Stimulated activated CD4-positive, alpha-beta T cell treated with anti-CD3 and anti-CD28 coated beads, Interleukin-15, amount 100 ng/mL, for 48 hours (primary cell): ENCODE measurements at regions not wholly inside any gene's neighbourhood (a gene's known extent, or its start where the extent isn't known, plus 50 kb on each side); places are given as distances from the start of the nearest gene placed in this dataset.

Source experiments
- DNase-seq, 2 donors: peaks; one replicate each; pipeline ENCODE4 v3.0.0-alpha.2; 2020; ENCODE audit warnings: low read depth in 2 of 2

GRCh38 chr6:113560376-113560775 lies 296.8 kb upstream of the MARCKS start:
- DNase-seq = no peak

- no peak for DNase-seq
Observed at GRCh38 chr6:113560908-113561307, 296.2 kb upstream of the MARCKS start.

GRCh38 chr6:113562248-113562647 lies 294.9 kb upstream of the MARCKS start:
- no peak for DNase-seq

DNA sequence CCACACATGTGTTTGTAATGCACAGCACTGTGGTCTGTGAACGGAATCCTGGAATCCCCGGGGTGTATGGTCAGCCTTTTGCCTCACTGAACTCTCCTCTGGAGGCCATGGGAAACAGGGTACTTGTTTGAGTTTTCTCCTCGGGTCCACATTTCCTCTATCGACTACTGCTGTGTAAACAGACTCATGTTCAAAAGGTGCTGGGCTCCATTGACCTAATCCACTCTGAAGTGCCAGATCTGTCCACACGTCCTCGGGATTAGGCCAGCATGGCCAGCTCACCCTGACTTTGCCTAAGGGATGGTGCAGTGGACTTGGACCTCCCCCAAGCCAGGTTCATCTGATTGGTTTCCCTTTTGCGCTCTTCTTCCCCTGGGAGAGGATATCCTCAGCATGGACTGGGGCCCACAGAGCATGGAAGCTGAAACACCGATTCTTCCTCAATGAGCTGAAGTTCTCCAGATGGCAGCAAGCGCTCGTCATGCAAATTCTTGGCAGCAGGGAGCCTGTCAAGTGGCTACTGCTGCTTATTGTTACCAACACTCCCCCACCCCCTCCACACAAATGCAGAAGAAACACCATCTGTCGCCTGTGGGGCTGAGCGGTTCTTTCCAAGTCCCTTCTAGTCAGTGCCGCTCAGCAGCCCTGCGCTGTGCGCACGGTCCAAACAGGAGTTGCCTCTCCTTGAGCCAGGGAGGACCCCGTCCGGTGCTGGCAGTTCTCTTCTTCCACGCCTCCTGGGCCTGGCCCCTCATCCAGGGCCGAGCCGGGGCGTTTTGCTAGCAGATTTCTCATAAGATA lies 292.6 kb upstream of the MARCKS start:
- DNase-seq = no peak

DNA sequence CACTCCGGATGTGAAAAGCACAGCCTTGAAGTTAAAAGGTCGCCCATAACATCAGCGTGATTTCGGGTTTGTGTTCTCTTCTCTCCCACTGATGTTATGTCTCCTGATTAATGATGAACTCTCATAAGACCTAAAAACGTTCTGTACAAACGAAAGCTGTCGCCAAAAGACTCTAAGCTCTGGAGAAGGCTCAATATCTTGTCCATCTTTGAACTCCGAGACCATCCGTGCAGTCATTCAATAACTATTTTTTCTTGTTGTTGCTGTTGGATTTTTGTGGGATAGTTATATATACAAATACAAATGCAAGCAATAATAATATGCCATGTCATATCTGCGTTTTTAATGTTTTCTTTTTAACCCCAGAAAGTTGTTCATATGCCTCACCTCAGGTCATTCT lies 291.8 kb upstream of the MARCKS start:
- DNase-seq = no peak

DNA sequence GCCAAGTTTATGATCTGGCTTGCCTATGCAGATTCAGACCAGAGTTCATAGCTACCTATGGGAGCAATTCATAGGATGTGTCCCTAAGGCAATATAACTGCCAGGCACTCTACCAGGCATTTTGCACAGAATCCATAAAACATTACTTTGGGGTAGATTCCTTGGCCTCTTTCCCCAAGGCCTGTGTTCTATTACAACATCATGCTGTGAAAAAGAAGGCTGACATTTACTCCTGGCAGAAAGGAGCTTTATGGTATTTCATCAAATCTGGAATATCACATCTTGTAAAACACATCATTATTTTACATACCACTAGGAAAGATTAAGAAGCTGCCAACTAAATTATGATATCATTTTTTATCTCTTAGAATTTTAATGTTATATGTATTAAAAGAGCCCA lies 287.0 kb upstream of the MARCKS start:
- DNase-seq = no peak

DNA sequence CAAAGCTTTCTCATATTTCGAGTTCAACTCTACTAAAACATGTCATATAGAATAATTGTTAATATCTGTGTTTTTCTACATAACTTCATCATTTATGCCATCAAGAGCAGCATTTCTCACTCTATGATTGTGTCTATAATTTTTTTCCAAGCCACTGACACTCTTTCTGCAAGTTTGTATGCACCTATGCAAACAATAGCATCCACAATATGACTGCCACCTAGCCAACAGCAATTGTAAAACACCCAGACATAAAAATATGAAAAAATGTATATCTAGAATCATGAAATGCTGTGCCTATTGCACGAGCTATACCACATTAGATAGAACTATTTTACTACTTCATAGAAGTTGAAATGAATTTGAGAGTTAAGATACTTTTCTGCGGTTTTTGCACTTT lies 286.5 kb upstream of the MARCKS start:
- no peak for DNase-seq

GRCh38 chr6:113574147-113574546 lies 283.0 kb upstream of the MARCKS start:
- DNase-seq = no peak

DNA sequence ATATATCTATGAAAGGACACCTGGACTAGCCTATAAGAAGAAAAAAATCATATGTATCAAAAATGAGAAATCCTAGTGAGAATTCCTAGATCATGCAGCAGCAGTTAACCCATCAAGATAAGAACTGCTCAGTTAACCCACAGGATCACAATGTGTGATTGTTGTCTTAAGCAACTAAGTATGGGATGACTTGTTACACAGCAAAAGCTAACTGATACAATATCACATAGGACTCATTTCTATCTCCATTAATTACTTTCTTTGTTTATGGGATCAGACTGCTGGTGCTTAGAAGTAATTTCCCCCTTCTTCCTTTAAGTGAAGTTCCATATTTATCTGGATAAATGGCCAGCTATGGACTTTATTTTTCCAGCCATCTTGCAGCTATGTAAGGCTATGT lies 280.8 kb upstream of the MARCKS start:
- no peak for DNase-seq

GRCh38 chr6:113578691-113579090 lies 278.5 kb upstream of the MARCKS start:
- DNase-seq = no peak

DNA sequence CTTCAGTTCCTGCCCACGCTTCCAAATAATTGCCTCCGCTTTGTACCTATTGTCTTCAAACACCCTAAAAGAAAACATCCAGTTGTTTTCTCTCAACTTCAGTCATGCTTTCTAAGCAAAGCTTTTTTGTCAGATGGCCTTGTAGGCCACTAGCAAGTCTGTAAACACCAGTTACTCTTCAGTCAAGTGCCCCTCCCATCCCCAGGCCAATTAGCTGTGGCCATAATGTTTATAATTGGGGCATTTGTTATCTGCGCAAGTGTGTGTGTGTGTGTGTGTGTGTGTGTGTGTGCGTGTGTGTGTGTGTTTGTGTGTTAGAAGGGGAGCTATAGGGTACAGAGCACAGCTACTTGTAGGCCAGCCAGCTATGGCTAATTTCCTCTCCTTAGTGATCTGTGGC lies 272.4 kb upstream of the MARCKS start:
- no peak for DNase-seq

- DNase-seq = no peak
Observed at GRCh38 chr6:113585246-113585645, 271.9 kb upstream of the MARCKS start.

DNA sequence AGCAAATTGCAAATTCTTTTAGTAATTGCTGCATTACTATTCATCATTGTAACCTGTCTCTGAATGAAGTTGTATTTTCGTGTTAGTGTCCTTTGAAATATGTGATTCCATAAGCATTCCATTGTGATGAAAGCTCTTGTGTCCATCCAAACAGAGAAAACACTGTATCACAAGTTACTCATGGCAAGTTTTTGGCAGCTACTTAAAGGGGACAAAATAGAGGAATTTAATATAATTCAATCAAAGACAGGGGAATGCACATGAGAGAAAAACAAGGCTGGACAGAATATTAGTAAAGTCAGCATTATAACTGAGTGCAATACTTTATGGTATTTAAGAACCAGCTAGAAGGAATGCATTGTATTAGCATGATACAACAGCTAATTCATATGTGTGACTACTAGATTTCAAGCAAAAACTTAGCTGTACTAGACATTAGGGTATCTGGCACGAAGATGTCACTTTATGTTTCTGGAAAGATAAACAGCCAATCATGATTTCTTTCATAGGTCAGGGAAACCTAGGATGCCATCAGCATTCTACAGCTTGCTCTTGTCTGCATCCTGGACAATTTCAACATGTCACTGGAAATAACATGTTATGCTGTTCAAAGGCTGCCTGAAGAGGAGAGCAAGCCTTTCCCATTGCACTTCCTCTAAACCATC lies 270.6 kb upstream of the MARCKS start:
- no peak for DNase-seq

DNA sequence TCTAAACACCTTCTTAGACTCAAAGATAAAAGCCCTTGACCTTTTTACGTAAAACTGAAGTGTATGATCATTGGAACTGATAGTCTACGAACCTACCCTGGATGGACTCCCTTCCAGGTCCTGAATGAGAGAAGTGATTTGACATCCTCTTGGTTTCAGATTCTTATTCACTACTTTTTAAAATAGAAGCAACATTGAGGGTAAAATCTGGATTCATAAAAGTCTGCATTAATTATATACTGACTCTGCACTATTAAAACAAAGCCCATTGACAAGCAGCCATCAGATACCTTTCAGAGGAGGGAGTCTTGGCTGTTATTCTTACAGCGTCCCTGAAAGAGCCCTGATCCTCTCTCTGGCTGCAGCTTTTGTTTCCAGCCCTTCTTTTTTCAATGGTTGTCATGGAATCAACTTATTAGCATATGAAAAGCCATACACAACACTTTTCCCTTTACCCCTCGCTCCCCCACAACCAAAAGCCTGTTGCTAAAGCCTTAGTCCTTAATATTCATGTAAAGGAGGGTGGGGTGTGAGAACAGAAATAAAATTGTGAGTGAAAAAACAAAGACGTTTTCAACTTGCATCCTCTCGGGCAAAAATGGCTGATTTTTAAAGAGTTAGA lies 270.0 kb upstream of the MARCKS start:
- no peak for DNase-seq

DNA sequence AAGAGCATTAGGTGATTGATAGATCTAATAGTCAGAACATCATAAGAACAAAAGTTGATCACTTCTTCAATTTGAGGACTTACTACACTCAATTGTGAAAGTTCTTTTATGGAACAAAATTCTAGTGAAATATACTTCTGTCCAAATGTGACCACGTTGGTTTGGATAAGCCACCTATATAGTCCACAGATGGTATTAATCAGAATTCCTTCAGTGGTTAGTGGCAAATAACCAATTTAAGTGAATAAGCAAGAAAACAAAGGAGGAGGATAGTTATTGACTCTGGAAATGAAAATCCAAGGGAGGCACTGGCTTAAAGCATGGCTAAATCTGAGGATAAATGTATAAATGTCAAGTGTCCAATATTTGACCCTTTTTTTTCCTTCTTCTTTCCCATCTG lies 268.5 kb upstream of the MARCKS start:
- DNase-seq = no peak

GRCh38 chr6:113591896-113592827 lies 265.0 kb upstream of the MARCKS start:
- no peak for DNase-seq

DNA sequence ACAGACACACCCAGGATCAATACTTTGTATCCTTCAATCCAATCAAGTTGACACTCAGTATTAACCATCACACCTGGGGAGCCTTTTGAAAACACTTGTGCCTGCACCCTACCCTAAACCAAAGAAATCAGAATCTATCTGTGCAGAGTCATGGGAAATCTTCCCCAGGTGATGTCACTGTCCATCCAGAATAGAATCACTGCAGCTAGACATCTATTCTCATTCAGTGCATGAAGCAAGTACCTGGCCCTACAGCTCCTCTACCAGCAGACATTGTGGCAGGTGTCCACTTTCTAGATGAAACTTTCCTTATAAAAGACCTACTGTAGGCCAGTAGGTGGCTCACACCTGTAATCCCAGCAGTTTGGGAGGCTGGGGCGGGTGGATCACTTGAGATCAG lies 262.4 kb upstream of the MARCKS start:
- no peak for DNase-seq

DNA sequence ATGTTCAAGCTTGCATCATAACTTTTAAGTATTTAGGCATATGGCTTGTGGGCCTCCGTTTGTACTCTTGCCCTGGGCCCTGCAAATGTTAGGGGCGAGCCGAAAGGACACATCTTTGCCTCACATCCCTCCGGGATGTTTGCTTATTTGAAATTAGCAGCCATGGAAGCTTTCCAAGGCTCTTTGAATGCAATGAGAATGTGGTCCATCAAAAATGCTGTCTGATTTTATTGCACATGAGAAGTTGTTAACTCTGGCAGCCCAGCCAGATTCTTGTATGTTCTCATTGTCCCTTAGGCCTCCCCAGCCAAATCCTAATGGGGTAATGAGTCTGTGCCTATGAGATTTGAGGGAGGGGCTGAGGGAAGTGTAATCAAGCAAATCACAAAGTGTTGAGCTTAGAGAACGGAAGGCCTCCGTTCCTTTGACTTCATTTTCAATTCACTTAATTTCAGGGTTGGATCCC lies 261.2 kb upstream of the MARCKS start:
- DNase-seq = no peak

DNA sequence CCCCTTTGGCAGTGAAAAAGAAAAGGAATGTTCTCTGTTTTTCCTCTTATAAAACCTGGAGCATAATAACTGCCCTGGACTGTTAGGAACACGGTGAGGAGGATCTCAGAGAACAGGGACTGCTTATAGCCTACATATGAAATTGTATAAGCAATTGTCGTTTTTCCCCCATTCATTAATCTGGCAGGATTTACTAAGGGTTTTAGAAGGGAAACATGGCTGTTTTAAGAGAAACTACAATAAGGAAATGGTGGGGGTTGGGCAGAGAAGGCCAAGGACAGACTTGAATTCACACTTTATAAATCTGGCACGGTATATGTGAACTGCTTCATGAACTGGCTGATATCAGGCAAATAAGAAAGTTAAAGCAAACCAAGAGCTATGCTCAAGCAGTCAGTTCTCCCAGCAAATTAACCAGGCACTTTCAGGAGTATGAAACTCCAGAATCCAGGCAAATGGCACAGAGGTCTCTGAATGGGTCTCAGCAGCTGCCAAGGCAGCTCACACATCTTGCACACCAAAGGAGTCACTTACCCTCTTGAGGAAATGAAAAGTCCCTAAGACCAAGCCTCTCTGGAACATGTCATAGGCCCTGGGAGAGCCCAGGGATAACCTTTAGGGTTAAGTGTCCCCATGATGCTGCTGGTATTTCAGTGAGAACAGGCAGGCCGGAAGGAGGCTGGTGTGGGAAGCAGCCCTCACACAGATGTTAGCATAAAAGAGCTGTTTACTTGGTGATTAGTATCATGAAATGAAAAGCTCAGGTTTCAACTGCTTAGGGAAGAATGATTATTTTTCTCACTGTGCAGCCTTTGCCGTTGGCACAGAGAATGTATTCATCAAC lies 260.5 kb upstream of the MARCKS start:
- DNase-seq = no peak

DNA sequence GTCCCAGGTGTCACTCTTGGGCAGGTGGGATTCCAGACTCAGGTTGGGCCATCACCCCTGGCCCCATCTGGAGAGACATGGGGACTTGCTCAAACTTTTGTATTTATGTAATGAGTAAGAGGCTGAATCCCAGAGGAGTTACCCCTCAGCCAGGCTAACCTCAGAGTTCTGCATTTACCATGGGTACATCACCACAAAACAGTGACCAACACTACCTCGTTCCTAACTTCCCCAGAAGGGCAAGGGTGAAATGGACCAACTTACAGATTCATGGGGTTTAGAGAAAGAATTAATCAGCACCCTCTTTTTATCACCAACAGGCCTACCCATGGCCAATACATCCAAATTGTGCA lies 259.9 kb upstream of the MARCKS start:
- no peak for DNase-seq

GRCh38 chr6:113598786-113599185 lies 258.4 kb upstream of the MARCKS start:
- DNase-seq = no peak
